ENCODE measurements at regions not wholly inside any gene's neighbourhood (a gene's known extent, or its start where the extent isn't known, plus 50 kb on each side); places are given as distances from the start of the nearest gene placed in this dataset.

- Histone ChIP-seq H4K20me1 (ENCODE audit: insufficient read depth) (no peaks in the 10 kb centered on the region), H3K9ac (ENCODE audit: low read length) (no peak overlapping the region), H3K27me3 (ENCODE audit: insufficient read depth, low read depth, low read length) (no peaks in the 10 kb centered on the region), H3K4me2 (ENCODE audit: low read length) (no peak overlapping the region), H3K79me2 (replicated peaks; ENCODE audit: insufficient read depth, low read length) (no peaks in the 10 kb centered on the region), H3F3A (ENCODE audit: insufficient read depth, low read length, poor library complexity, severe bottlenecking) (no peaks in the 10 kb centered on the region), H3K9me2 (ENCODE audit: insufficient read depth, low read length) (no peaks in the 10 kb centered on the region), H3K36me3 (ENCODE audit: insufficient read depth, low read length) (no peaks in the 10 kb centered on the region), H2AFZ (ENCODE audit: low read depth, low read length) (no peak overlapping the region), H3K4me3 (ENCODE audit: low read length) (no peak overlapping the region), H3K27ac (ENCODE audit: low read length) (no peak overlapping the region), H3K9me3 (ENCODE audit: low read length) (no peaks in the 10 kb centered on the region)
- TF ChIP-seq REST (IDR thresholded peaks at IDR 0.05; ENCODE audit: borderline replicate concordance): no peak
- no peak for TF ChIP-seq POLR2AphosphoS5 (IDR thresholded peaks at IDR 0.05)
- TF ChIP-seq MXI1 (conservative IDR thresholded peaks at IDR 0.05; ENCODE audit: poor library complexity, severe bottlenecking): no peak
- TF ChIP-seq EP300 (conservative IDR thresholded peaks at IDR 0.05; ENCODE audit: poor library complexity, severe bottlenecking): no peak
- TF ChIP-seq TAF1 (IDR thresholded peaks at IDR 0.05; ENCODE audit: low read depth): no peak
- no peak for TF ChIP-seq RAD21 (conservative IDR thresholded peaks at IDR 0.05)
- no peak for TF ChIP-seq CTCF (IDR thresholded peaks at IDR 0.05; ENCODE audit: poor library complexity, severe bottlenecking)
- TF ChIP-seq EZH2 (IDR thresholded peaks at IDR 0.05; ENCODE audit: borderline replicate concordance, insufficient read depth, low read length, poor library complexity, severe bottlenecking): no peak
- TF ChIP-seq SMC3 (conservative IDR thresholded peaks at IDR 0.05; ENCODE audit: poor library complexity): no peak
Measured at GRCh38 chr9:86405086-86405491, 50.9 kb upstream of the TUT7 start.

Small RNA genes in the stretch of these regions (small RNA-seq; reads per million reads assigned to genes)
- gene AL158828.1: 0 reads per million in 3 experiments
- gene RNU2-36P: 10.5 to 164 (median 13.0) reads per million in 3 experiments

All from neural cell (in vitro differentiated cells).